PC-9 (cell line): ENCODE measurements at regions not wholly inside any gene's neighbourhood (a gene's known extent, or its start where the extent isn't known, plus 50 kb on each side); places are given as distances from the start of the nearest gene placed in this dataset.
"Not testable (repeated sequence)": the region's sequence is repeated elsewhere in the genome, so short reads cannot be mapped to it uniquely, and the experiment has no call there.

ENCODE experiments used
- BruUV-seq: library from RNA; stranded (reverse); fragments of 400-500 nt; replicated peaks from 2 replicates; lab custom pipeline; 2021; lab: Mats Ljungman, UMichigan
- CTCF ChIA-PET: fragments of 300-600 bp; sonication (Branson Sonifier 250); formaldehyde crosslinking; loops from one replicate; lab custom pipeline; 2022; ENCODE audit warnings: antibody characterized with exemption; lab: Charles Lee
- POLR2A ChIA-PET: fragments of 300-600 bp; sonication (Branson Sonifier 250); formaldehyde crosslinking; loops from one replicate; lab custom pipeline; 2022; ENCODE audit warnings: antibody characterized with exemption; ENCODE audit not compliant: unreplicated experiment; lab: Charles Lee
- DNase-seq, 2 experiments: peaks; one replicate each; pipeline versions ENCODE4 v3.0.0 to v3.0.0-alpha.2; 2015 to 2022; ENCODE audit warnings: mixed read lengths in 1 of 2
- H2AFZ ChIP-seq: fragments of 200-600 bp; sonication (generic); 2 replicates; pipeline ENCODE4 v1.8.1; 2017; ENCODE audit warnings: antibody characterized with exemption
- H3F3A ChIP-seq: fragments of 200-600 bp; sonication (generic); 2 replicates; pipeline ENCODE4 v1.8.1; 2017; ENCODE audit warnings: antibody characterized with exemption, mild to moderate bottlenecking, low read depth; ENCODE audit not compliant: insufficient read depth
- H3K27ac ChIP-seq: fragments of 200-600 bp; sonication (generic); 2 replicates; pipeline ENCODE4 v1.6.1; 2016; ENCODE audit warnings: mixed run types
- H3K27me3 ChIP-seq: fragments of 200-600 bp; sonication (generic); 2 replicates; pipeline ENCODE4 v1.6.1; 2016; ENCODE audit warnings: low read depth, mixed run types; ENCODE audit not compliant: insufficient read depth
- H3K36me3 ChIP-seq: fragments of 200-600 bp; sonication (generic); 2 replicates; pipeline ENCODE4 v1.6.1; 2016; ENCODE audit warnings: low read depth, mixed run types
- H3K4me1 ChIP-seq: fragments of 200-600 bp; sonication (generic); replicated peaks from 2 replicates; pipeline ENCODE4 v1.6.1; 2016; ENCODE audit warnings: mixed run types; ENCODE audit not compliant: insufficient read depth
- H3K4me2 ChIP-seq: fragments of 200-600 bp; sonication (generic); 2 replicates; pipeline ENCODE4 v1.6.1; 2017; ENCODE audit warnings: mixed run types
- H3K4me3 ChIP-seq: fragments of 200-600 bp; sonication (generic); 2 replicates; pipeline ENCODE4 v1.6.1; 2016; ENCODE audit warnings: mixed run types
- H3K79me2 ChIP-seq: fragments of 200-600 bp; sonication (generic); 2 replicates; pipeline ENCODE4 v1.6.1; 2017; ENCODE audit warnings: low read depth, mixed run types
- H3K9me2 ChIP-seq: fragments of 200-600 bp; sonication (generic); 2 replicates; pipeline ENCODE4 v1.8.1; 2017; ENCODE audit warnings: mild to moderate bottlenecking; ENCODE audit not compliant: insufficient read depth
- H3K9me3 ChIP-seq: fragments of 200-600 bp; sonication (generic); 2 replicates; pipeline ENCODE4 v1.8.1; 2016; ENCODE audit warnings: low read depth; ENCODE audit not compliant: insufficient read depth
- H4K20me1 ChIP-seq: fragments of 200-600 bp; sonication (generic); 2 replicates; pipeline ENCODE4 v1.8.1; 2017; ENCODE audit not compliant: insufficient read depth
- EZH2 ChIP-seq: fragments of 200-600 bp; sonication (generic); IDR thresholded peaks from 2 replicates; pipeline ENCODE4 v1.8.0; 2017; ENCODE audit warnings: antibody characterized with exemption, low read depth
- intact Hi-C: fragments of 100-400 bp; cut with micrococcal nuclease; formaldehyde crosslinking; loops from one replicate; pipeline ENCODE4 v1.10.0; 2022; ENCODE audit not compliant: unreplicated experiment
- TF ChIP-seq, protein P1 (sequence below): fragments of 200-600 bp; sonication (generic); conservative IDR thresholded peaks from 2 replicates; pipeline ENCODE4 v1.6.1; 2017; ENCODE audit warnings: mixed run types, antibody characterized with exemption, mild to moderate bottlenecking, moderate library complexity

DNA sequence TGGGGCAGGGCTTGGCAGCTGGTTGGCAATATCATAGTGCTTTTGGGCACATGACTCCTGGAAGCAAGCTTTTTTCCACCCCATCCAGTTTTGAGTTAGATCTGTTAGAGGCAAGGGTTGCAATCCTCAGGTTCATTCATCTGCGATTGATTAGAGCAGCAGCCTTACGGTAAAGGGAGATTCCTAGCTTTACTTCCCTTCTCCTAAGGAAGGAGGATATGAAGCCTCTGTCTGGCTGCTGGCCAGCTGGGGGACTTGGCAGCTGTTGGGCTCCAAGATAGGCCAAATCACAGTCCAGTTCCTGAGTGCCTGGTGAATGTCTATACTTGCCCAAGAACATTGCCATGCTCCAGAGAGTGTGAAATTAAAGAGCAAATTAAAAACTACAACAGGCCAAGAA is 113.4 kb upstream of the CCNH start:
- H3K27ac ChIP-seq: no peak overlapping the region
- H3K4me1 ChIP-seq: no peaks in the 10 kb centered on the region
- CTCF ChIA-PET: interaction anchor here (0.8 kb wide), 1 partner anchor 15 kb away, joined by 4 read pairs; no protein-coding TSS in a partner anchor
- no peaks in the 10 kb centered on the region for H3F3A ChIP-seq
- no TSS peak for BruUV-seq
- DNase-seq: peak in 1 of 2 experiments; percentile 17
- no peaks in the 10 kb centered on the region for H3K9me3 ChIP-seq
- no peak overlapping the region for H2AFZ ChIP-seq
- H3K4me2 ChIP-seq: no peak overlapping the region
- intact Hi-C loops: no loop called here
- H3K27me3 ChIP-seq: no peaks in the 10 kb centered on the region
- TF ChIP-seq, protein P1, sequence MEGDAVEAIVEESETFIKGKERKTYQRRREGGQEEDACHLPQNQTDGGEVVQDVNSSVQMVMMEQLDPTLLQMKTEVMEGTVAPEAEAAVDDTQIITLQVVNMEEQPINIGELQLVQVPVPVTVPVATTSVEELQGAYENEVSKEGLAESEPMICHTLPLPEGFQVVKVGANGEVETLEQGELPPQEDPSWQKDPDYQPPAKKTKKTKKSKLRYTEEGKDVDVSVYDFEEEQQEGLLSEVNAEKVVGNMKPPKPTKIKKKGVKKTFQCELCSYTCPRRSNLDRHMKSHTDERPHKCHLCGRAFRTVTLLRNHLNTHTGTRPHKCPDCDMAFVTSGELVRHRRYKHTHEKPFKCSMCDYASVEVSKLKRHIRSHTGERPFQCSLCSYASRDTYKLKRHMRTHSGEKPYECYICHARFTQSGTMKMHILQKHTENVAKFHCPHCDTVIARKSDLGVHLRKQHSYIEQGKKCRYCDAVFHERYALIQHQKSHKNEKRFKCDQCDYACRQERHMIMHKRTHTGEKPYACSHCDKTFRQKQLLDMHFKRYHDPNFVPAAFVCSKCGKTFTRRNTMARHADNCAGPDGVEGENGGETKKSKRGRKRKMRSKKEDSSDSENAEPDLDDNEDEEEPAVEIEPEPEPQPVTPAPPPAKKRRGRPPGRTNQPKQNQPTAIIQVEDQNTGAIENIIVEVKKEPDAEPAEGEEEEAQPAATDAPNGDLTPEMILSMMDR: no peak
- no peak for TF ChIP-seq EZH2
- POLR2A ChIA-PET: no interaction called here
- no peaks in the 10 kb centered on the region for H3K9me2 ChIP-seq
- H4K20me1 ChIP-seq: no peaks in the 10 kb centered on the region; the same call in 1 of the 2 replicates
- no peaks in the 10 kb centered on the region for H3K79me2 ChIP-seq
- no peak overlapping the region for H3K4me3 ChIP-seq
- no peaks in the 10 kb centered on the region for H3K36me3 ChIP-seq

DNA sequence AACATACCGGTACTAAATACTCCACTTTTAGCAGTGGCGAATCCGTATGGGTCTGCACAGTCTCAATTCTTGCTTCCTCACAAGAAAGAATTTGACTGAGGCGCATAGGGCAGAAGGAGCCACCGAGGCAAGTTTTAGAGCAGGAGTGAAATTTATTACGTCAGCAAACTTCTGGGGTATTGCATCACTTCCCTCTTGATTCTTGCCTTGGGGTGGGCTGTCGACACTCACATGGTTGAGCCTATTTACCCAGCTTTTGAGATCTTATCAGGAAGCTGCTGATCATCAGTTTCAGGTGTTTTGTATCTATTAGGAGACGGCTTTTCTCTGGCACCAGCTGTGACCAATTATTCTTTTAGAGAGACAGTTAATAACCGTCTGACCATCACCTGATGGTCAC is 111.5 kb upstream of the CCNH start:
- intact Hi-C loops: no loop called here
- no peak for DNase-seq
- Histone ChIP-seq H3K9me3 (no peaks in the 10 kb centered on the region), H2AFZ (no peak overlapping the region), H4K20me1 (no peaks in the 10 kb centered on the region; the same call in 1 of the 2 replicates), H3K36me3 (no peaks in the 10 kb centered on the region), H3K79me2 (no peaks in the 10 kb centered on the region), H3F3A (no peaks in the 10 kb centered on the region), H3K4me1 (no peaks in the 10 kb centered on the region), H3K4me2 (no peak overlapping the region), H3K4me3 (no peak overlapping the region), H3K27me3 (no peaks in the 10 kb centered on the region), H3K9me2 (no peaks in the 10 kb centered on the region), H3K27ac (no peak overlapping the region)
- BruUV-seq: no TSS peak
- ChIA-PET CTCF (no interaction called here), POLR2A (no interaction called here)
- TF ChIP-seq EZH2: no peak
- TF ChIP-seq, protein P1: no peak

DNA sequence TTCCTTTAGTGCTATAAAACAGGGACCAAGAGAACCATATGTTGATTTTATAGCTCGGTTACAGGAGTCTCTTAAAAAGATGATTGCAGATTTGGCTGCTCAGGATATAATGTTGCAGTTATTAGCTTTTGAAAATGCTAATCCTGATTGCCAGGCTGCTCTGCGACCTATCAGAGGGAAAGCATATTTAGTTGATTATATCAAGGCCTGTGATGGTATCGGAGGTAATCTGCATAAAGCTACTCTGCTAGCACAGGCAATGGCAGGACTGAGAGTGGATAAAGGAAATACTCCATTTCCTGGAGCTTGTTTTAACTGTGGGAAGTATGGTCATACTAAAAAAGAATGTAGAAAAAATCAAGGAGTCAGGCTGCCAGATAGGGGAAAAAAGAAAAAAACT is 99.0 kb upstream of the CCNH start:
- POLR2A ChIA-PET, H2AFZ ChIP-seq, H3K27me3 ChIP-seq, BruUV-seq, H3F3A ChIP-seq, H3K27ac ChIP-seq, intact Hi-C loops, CTCF ChIA-PET, H3K9me2 ChIP-seq, H3K4me3 ChIP-seq, H3K9me3 ChIP-seq, H4K20me1 ChIP-seq, H3K4me2 ChIP-seq, H3K79me2 ChIP-seq, H3K4me1 ChIP-seq, DNase-seq, H3K36me3 ChIP-seq: not testable (repeated sequence)

DNA sequence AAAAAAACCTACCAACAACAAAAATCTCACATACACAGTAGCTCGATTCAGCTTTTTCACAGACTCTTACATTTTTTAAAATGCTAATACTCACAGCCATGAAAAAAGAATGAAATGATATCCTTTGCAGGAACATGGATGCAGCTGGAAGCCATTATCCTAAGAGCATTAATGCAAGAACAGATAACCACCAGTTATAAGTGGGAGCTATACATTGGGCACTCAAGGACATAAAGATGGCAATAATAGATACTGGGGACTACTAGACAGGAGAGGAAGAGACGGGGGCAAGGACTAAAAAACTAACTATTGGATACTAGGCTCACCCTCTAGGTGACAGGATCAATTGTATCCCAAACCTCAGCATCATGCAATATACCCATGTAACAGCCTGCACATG is 90.3 kb upstream of the CCNH start:
- ChIA-PET CTCF (no interaction called here), POLR2A (no interaction called here)
- H3K4me3 ChIP-seq: no peak overlapping the region
- no peak for DNase-seq
- no peaks in the 10 kb centered on the region for H3K79me2 ChIP-seq
- H3K36me3 ChIP-seq: no peaks in the 10 kb centered on the region
- BruUV-seq: no TSS peak
- no peaks in the 10 kb centered on the region for H3K27me3 ChIP-seq
- no peak overlapping the region for H2AFZ ChIP-seq
- no peaks in the 10 kb centered on the region for H4K20me1 ChIP-seq
- no peak overlapping the region for H3K27ac ChIP-seq
- H3K9me2 ChIP-seq: no peaks in the 10 kb centered on the region
- H3K9me3 ChIP-seq: no peaks in the 10 kb centered on the region
- no peaks in the 10 kb centered on the region for H3F3A ChIP-seq
- no peak for TF ChIP-seq EZH2
- TF ChIP-seq, protein P1: no peak
- H3K4me2 ChIP-seq: no peak overlapping the region
- intact Hi-C loops: no loop called here
- no peaks in the 10 kb centered on the region for H3K4me1 ChIP-seq
